Sigmoid colon (tissue), 4 donors: ENCODE measurements at regions not wholly inside any gene's neighbourhood (a gene's known extent, or its start where the extent isn't known, plus 50 kb on each side); places are given as distances from the start of the nearest gene placed in this dataset.
"Not testable (repeated sequence)": the region's sequence is repeated elsewhere in the genome, so short reads cannot be mapped to it uniquely, and the experiment has no call there.

Experiments
- CTCF ChIP-seq, 4 experiments: fragments of 450-650 bp in 3 of 4; fragments of 200-600 bp in 1 of 4; IDR thresholded peaks; one replicate each; pipeline ENCODE4 v1.5.1; 2016 to 2019; ENCODE audit warnings: antibody characterized with exemption in 4 of 4, mild to moderate bottlenecking in 3 of 4, moderate library complexity in 2 of 4
- EP300 ChIP-seq, 4 donors: sonication (generic); formaldehyde crosslinking; IDR thresholded peaks; one replicate each; pipeline ENCODE4 v1.6.1; 2017; ENCODE audit warnings: antibody characterized with exemption in 4 of 4
- POLR2A ChIP-seq, 2 donors: fragments of 450-650 bp; IDR thresholded peaks; one replicate each; pipeline ENCODE4 v1.6.1; 2016; ENCODE audit warnings: antibody characterized with exemption in 2 of 2, mild to moderate bottlenecking in 2 of 2, moderate library complexity in 2 of 2

GRCh38 chr16:88243921-88244320, 138.8 kb upstream of the ZNF469 start:
- TF ChIP-seq CTCF, POLR2A, EP300 (IDR thresholded peaks at IDR 0.05): not testable (repeated sequence)
